ENCODE measurements at regions not wholly inside any gene's neighbourhood (a gene's known extent, or its start where the extent isn't known, plus 50 kb on each side); places are given as distances from the start of the nearest gene placed in this dataset.

DNA sequence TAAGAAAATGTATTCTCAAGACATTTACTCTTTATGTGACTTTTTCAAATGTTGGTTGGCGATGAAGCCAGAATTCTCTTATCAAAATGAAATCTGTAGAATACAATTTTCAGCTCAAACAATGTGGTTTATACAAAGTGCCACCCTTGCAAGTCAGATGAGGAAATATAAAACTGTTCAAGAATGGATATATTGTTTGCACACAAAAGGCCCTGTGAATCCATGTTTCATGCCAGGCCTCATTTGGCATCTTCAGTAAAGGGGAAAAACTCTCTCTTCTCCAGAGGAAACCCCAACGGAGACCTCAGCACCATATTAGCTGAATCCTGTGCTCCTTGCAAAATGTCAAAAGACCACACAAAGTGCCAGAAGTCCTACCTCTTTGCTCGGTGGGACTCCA lies 310.4 kb downstream of the RRAGC start:
- no peak for DNase-seq (ENCODE audit: low read depth)
- TF ChIP-seq, protein P1, sequence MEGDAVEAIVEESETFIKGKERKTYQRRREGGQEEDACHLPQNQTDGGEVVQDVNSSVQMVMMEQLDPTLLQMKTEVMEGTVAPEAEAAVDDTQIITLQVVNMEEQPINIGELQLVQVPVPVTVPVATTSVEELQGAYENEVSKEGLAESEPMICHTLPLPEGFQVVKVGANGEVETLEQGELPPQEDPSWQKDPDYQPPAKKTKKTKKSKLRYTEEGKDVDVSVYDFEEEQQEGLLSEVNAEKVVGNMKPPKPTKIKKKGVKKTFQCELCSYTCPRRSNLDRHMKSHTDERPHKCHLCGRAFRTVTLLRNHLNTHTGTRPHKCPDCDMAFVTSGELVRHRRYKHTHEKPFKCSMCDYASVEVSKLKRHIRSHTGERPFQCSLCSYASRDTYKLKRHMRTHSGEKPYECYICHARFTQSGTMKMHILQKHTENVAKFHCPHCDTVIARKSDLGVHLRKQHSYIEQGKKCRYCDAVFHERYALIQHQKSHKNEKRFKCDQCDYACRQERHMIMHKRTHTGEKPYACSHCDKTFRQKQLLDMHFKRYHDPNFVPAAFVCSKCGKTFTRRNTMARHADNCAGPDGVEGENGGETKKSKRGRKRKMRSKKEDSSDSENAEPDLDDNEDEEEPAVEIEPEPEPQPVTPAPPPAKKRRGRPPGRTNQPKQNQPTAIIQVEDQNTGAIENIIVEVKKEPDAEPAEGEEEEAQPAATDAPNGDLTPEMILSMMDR (IDR thresholded peaks at IDR 0.05; ENCODE audit: insufficient read depth, low read length, severe bottlenecking), result no peak
- no peaks in the 10 kb centered on the region for H3K27me3 ChIP-seq (ENCODE audit: control insufficient read depth, insufficient read depth, low read length)
- FAIRE-seq, result no peak
- no peaks in the 10 kb centered on the region for H3K36me3 ChIP-seq (ENCODE audit: control insufficient read depth, insufficient read depth, low read length)
- H3K4me3 ChIP-seq (ENCODE audit: low read depth, low read length), result no peak overlapping the region

DNA sequence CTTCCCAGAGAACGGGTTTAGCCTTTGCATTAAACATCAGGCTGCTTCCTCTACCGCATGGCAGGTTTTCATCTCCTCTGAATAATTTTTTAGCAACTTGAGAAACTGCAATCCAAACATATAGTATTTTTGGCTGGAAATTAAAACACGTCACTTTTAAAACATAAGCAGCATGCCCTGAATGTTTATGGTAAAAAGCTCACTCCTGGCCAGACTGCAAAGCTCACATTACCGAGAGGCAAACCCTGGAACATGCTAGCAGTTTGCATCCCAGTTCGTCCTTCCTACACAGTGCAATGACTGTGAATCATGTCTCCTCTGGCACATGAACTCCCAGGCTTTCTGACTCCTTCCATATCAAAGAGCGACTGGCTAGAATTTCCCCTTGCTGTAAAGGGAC lies 312.3 kb downstream of the RRAGC start:
- FAIRE-seq (no peak), DNase-seq (ENCODE audit: low read depth) (no peak)
- no peaks in the 10 kb centered on the region for H3K27me3 ChIP-seq (ENCODE audit: control insufficient read depth, insufficient read depth, low read length)
- H3K36me3 ChIP-seq (ENCODE audit: control insufficient read depth, insufficient read depth, low read length), result no peaks in the 10 kb centered on the region
- TF ChIP-seq, protein P1 (IDR thresholded peaks at IDR 0.05; ENCODE audit: insufficient read depth, low read length, severe bottlenecking), result no peak
- no peak overlapping the region for H3K4me3 ChIP-seq (ENCODE audit: low read depth, low read length)

DNA sequence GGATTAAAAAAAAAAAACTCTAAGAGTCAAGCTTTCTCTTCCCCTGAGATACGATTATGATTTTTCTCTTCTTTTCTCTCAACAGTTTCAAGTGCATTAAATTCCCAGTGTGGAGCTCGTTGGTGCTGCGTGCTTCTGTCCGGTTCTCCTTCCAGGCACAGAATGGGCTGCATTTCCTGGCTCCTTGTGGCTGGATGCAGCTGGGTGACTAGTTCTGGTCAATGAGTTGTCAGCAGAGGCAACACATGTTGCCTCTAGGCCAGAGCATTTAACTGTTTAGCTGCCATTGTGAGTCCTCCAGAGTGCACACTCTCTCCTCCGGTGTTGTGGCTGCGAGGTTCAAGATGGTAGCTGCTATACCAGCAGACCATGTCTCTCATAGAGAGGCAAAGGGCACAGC lies 312.9 kb downstream of the RRAGC start:
- FAIRE-seq (no peak), DNase-seq (ENCODE audit: low read depth) (no peak)
- Histone ChIP-seq H3K4me3 (ENCODE audit: low read depth, low read length) (no peak overlapping the region), H3K36me3 (ENCODE audit: control insufficient read depth, insufficient read depth, low read length) (no peaks in the 10 kb centered on the region), H3K27me3 (ENCODE audit: control insufficient read depth, insufficient read depth, low read length) (no peaks in the 10 kb centered on the region)
- TF ChIP-seq, protein P1 (IDR thresholded peaks at IDR 0.05; ENCODE audit: insufficient read depth, low read length, severe bottlenecking), result no peak

DNA sequence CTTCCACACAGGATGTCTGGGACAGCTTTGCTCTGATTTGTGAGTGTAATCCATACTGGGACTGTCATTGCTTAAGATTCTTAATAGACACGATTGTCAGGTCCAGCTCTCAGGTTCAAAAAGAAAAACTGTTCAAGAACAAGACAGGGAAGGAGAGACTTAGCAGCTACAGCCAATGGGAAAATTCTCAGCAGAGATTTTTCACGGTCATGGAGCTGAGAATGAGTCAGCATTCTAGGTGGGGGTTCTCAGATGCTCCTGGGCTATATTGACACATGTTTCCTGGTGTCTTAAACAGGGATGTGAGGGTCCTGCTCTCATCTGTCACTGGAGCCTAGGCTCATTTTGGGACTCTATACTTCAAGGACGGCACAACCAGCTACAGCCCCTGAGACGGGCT lies 318.3 kb downstream of the RRAGC start:
- DNase-seq (ENCODE audit: low read depth) (peak; percentile 12), FAIRE-seq (no peak)
- H3K4me3 ChIP-seq (ENCODE audit: low read depth, low read length), result no peak overlapping the region
- H3K36me3 ChIP-seq (ENCODE audit: control insufficient read depth, insufficient read depth, low read length), result no peaks in the 10 kb centered on the region
- TF ChIP-seq, protein P1 (IDR thresholded peaks at IDR 0.05; ENCODE audit: insufficient read depth, low read length, severe bottlenecking), result no peak
- no peaks in the 10 kb centered on the region for H3K27me3 ChIP-seq (ENCODE audit: control insufficient read depth, insufficient read depth, low read length)

DNA sequence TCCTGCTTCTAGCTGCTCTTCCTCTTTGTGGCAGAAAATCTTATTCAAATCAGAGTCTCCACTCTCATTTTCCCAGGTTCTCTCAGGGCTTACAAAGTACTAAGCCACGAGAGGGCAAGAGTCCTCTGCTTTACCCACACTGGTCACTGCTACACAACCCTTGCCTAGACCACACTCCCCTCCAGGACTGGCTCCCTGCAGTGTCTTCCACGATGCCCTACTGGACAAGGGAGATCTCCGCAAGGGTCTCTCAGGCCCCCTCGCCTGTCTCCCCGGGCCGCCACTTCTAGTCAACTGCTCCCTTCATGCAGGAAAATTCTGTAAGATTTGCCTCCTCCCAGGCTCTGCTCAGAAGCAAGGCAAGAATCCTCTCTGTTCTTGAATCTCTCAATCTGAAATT lies 319.6 kb downstream of the RRAGC start:
- FAIRE-seq, result no peak
- no peaks in the 10 kb centered on the region for H3K36me3 ChIP-seq (ENCODE audit: control insufficient read depth, insufficient read depth, low read length)

DNA sequence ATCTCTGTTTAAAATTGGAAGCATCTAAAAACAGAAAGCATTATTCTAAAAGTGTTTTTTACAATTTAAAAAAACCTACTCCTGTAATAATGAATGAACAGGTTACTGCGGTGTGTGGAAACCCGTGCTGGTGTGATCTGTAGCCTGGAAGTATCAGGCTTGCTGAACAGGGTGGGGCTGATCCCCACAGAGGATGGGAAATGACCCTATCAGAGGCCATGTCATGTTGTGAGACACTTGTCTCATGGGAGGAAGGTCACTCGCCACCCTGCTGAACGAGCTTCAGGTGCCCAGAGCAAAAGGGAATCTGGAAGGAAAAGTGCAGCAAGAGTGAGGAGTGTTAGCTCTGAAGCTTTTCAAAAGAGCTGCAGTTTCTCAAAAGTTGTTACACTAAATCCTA lies 320.7 kb downstream of the RRAGC start:
- TF ChIP-seq, protein P1 (IDR thresholded peaks at IDR 0.05; ENCODE audit: insufficient read depth, low read length, severe bottlenecking), result no peak
- H3K27me3 ChIP-seq (ENCODE audit: control insufficient read depth, insufficient read depth, low read length), result no peaks in the 10 kb centered on the region
- DNase-seq (ENCODE audit: low read depth) (no peak), FAIRE-seq (no peak)
- H3K4me3 ChIP-seq (ENCODE audit: low read depth, low read length), result no peak overlapping the region
- no peaks in the 10 kb centered on the region for H3K36me3 ChIP-seq (ENCODE audit: control insufficient read depth, insufficient read depth, low read length)

More for the DNA sequence above, 319.6 kb downstream of the RRAGC start:
- TF ChIP-seq, protein P1 (IDR thresholded peaks at IDR 0.05; ENCODE audit: insufficient read depth, low read length, severe bottlenecking), result no peak
- Histone ChIP-seq H3K27me3 (ENCODE audit: control insufficient read depth, insufficient read depth, low read length) (no peaks in the 10 kb centered on the region), H3K4me3 (ENCODE audit: low read depth, low read length) (no peak overlapping the region)
- DNase-seq (ENCODE audit: low read depth), result no peak
